Skeletal muscle tissue (tissue), 3 donors: ENCODE measurements at regions not wholly inside any gene's neighbourhood (a gene's known extent, or its start where the extent isn't known, plus 50 kb on each side); places are given as distances from the start of the nearest gene placed in this dataset.

ENCODE experiments used
- H3K27ac ChIP-seq: one replicate; pipeline ENCODE4 v1.7.0; 2013; ENCODE audit warnings: mild to moderate bottlenecking, low read depth, low read length, inconsistent platforms
- H3K27me3 ChIP-seq, 3 donors: one replicate each; pipeline ENCODE4 v1.7.0; 2013; ENCODE audit warnings: low read length in 3 of 3; ENCODE audit not compliant: control insufficient read depth in 3 of 3, insufficient read depth in 3 of 3
- H3K36me3 ChIP-seq, 3 donors: one replicate each; pipeline ENCODE4 v1.7.0; 2013; ENCODE audit warnings: low read length in 3 of 3; ENCODE audit not compliant: control insufficient read depth in 3 of 3, insufficient read depth in 3 of 3
- H3K4me1 ChIP-seq, 3 donors: one replicate each; pipeline ENCODE4 v1.7.0; 2013; ENCODE audit warnings: low read length in 3 of 3, mild to moderate bottlenecking in 3 of 3; ENCODE audit not compliant: control insufficient read depth in 3 of 3, insufficient read depth in 3 of 3
- H3K4me3 ChIP-seq, 3 donors: one replicate each; pipeline ENCODE4 v1.7.0; 2013; ENCODE audit warnings: low read length in 3 of 3
- H3K9ac ChIP-seq, 3 donors: one replicate each; pipeline ENCODE4 v1.7.0; 2013; ENCODE audit warnings: low read length in 3 of 3, mild to moderate bottlenecking in 3 of 3, moderate library complexity in 2 of 3, low read depth in 1 of 3
- H3K9me3 ChIP-seq, 3 donors: one replicate each; pipeline ENCODE4 v1.7.0; 2013; ENCODE audit warnings: low read length in 3 of 3; ENCODE audit not compliant: control insufficient read depth in 3 of 3
- donor health status: Osteomylitis.

- no peaks in the 10 kb centered on the region for H3K36me3 ChIP-seq
- H3K9ac ChIP-seq: no peak overlapping the region
- H3K4me3 ChIP-seq: no peak overlapping the region
- H3K4me1 ChIP-seq: peaks cover 0 to 2% (median 0%) of the 10 kb centered on the region in 3 donors
- H3K9me3 ChIP-seq: no peaks in the 10 kb centered on the region
- H3K27me3 ChIP-seq: no peaks in the 10 kb centered on the region
- H3K27ac ChIP-seq: no peak overlapping the region
Observed at GRCh38 chr16:79501446-79501845, 99.1 kb downstream of the MAF start.

- Histone ChIP-seq H3K36me3 (no peaks in the 10 kb centered on the region), H3K4me3 (no peak overlapping the region), H3K9me3 (peaks cover 0 to 2% (median 1%) of the 10 kb centered on the region in 3 donors), H3K27me3 (no peaks in the 10 kb centered on the region), H3K4me1 (peaks cover 0 to 2% (median 0%) of the 10 kb centered on the region in 3 donors), H3K27ac (no peak overlapping the region), H3K9ac (no peak overlapping the region)
Observed at GRCh38 chr16:79500866-79501265, 99.7 kb downstream of the MAF start.

- peaks cover 0 to 2% (median 0%) of the 10 kb centered on the region in 3 donors for H3K4me1 ChIP-seq
- no peaks in the 10 kb centered on the region for H3K36me3 ChIP-seq
- H3K27ac ChIP-seq: no peak overlapping the region
- peaks cover 0 to 2% (median 2%) of the 10 kb centered on the region in 3 donors for H3K9me3 ChIP-seq
- H3K9ac ChIP-seq: no peak overlapping the region
- no peaks in the 10 kb centered on the region for H3K27me3 ChIP-seq
- no peak overlapping the region for H3K4me3 ChIP-seq
Observed at GRCh38 chr16:79500286-79500685, 100.3 kb downstream of the MAF start.

GRCh38 chr16:79498928-79499327, 101.6 kb downstream of the MAF start:
- Histone ChIP-seq H3K27ac (no peak overlapping the region), H3K9ac (no peak overlapping the region), H3K36me3 (no peaks in the 10 kb centered on the region), H3K9me3 (peaks cover 0 to 2% (median 2%) of the 10 kb centered on the region in 3 donors), H3K4me1 (peaks cover 0 to 4% (median 0%) of the 10 kb centered on the region in 3 donors), H3K27me3 (no peaks in the 10 kb centered on the region), H3K4me3 (no peak overlapping the region)

- no peak overlapping the region for H3K27ac ChIP-seq
- H3K9me3 ChIP-seq: peaks cover 0 to 2% (median 2%) of the 10 kb centered on the region in 3 donors
- no peak overlapping the region for H3K4me3 ChIP-seq
- H3K36me3 ChIP-seq: no peaks in the 10 kb centered on the region
- no peak overlapping the region for H3K9ac ChIP-seq
- no peaks in the 10 kb centered on the region for H3K27me3 ChIP-seq
- peaks cover 0 to 4% (median 0%) of the 10 kb centered on the region in 3 donors for H3K4me1 ChIP-seq
Observed at GRCh38 chr16:79497606-79498350, 102.8 kb downstream of the MAF start.

- no peak overlapping the region for H3K4me3 ChIP-seq
- H3K9me3 ChIP-seq: peaks cover 0 to 2% (median 2%) of the 10 kb centered on the region in 3 donors
- H3K27ac ChIP-seq: no peak overlapping the region
- H3K9ac ChIP-seq: no peak overlapping the region
- peaks cover 0 to 2% (median 0%) of the 10 kb centered on the region in 3 donors for H3K4me1 ChIP-seq
- no peaks in the 10 kb centered on the region for H3K36me3 ChIP-seq
- no peaks in the 10 kb centered on the region for H3K27me3 ChIP-seq
Observed at GRCh38 chr16:79493911-79494310, 106.6 kb downstream of the MAF start.

GRCh38 chr16:79492036-79492435, 108.5 kb downstream of the MAF start:
- no peaks in the 10 kb centered on the region for H3K27me3 ChIP-seq

GRCh38 chr16:79485020-79485419, 115.5 kb downstream of the MAF start:
- no peaks in the 10 kb centered on the region for H3K9me3 ChIP-seq
- H3K36me3 ChIP-seq: no peaks in the 10 kb centered on the region
- H3K4me3 ChIP-seq: no peak overlapping the region
- H3K27me3 ChIP-seq: no peaks in the 10 kb centered on the region
- peaks cover 6 to 13% (median 6%) of the 10 kb centered on the region in 3 donors for H3K4me1 ChIP-seq
- H3K27ac ChIP-seq: no peak overlapping the region
- H3K9ac ChIP-seq: no peak overlapping the region

More at GRCh38 chr16:79492036-79492435, 108.5 kb downstream of the MAF start:
- no peaks in the 10 kb centered on the region for H3K36me3 ChIP-seq
- no peak overlapping the region for H3K9ac ChIP-seq
- H3K9me3 ChIP-seq: peaks cover 0 to 2% (median 2%) of the 10 kb centered on the region in 3 donors
- no peak overlapping the region for H3K27ac ChIP-seq
- H3K4me1 ChIP-seq: peaks cover 0 to 2% (median 0%) of the 10 kb centered on the region in 3 donors
- no peak overlapping the region for H3K4me3 ChIP-seq

- Histone ChIP-seq H3K4me3 (no peak overlapping the region), H3K36me3 (no peaks in the 10 kb centered on the region), H3K27me3 (no peaks in the 10 kb centered on the region), H3K9me3 (no peaks in the 10 kb centered on the region), H3K9ac (no peak overlapping the region), H3K4me1 (peaks cover 6 to 13% (median 6%) of the 10 kb centered on the region in 3 donors), H3K27ac (no peak overlapping the region)
Observed at GRCh38 chr16:79484237-79484636, 116.3 kb downstream of the MAF start.

GRCh38 chr16:79483336-79483735, 117.2 kb downstream of the MAF start:
- Histone ChIP-seq H3K27me3 (no peaks in the 10 kb centered on the region), H3K9me3 (no peaks in the 10 kb centered on the region), H3K4me1 (peaks cover 6 to 13% (median 6%) of the 10 kb centered on the region in 3 donors), H3K9ac (no peak overlapping the region), H3K36me3 (no peaks in the 10 kb centered on the region), H3K4me3 (no peak overlapping the region), H3K27ac (no peak overlapping the region)
